Naive thymus-derived CD8-positive, alpha-beta T cell (primary cell): ENCODE measurements at regions not wholly inside any gene's neighbourhood (a gene's known extent, or its start where the extent isn't known, plus 50 kb on each side); places are given as distances from the start of the nearest gene placed in this dataset.
"Not testable (repeated sequence)": the region's sequence is repeated elsewhere in the genome, so short reads cannot be mapped to it uniquely, and the experiment has no call there.

ENCODE experiments used
- ATAC-seq, 2 donors: fragments of 150-1000 bp; cut with Tn5 transposase in 1 of 2; sonication (Bioruptor Pico), chemical (Tn5 transposase) in 1 of 2; 1 replicate in 1 of 2; 2 replicates in 1 of 2; pipeline ENCODE4 v1.10.0; 2021; ENCODE audit warnings: mild to moderate bottlenecking in 2 of 2, moderate library complexity in 2 of 2
- POLR2A ChIA-PET: fragments of 350-600 bp; sonication (Branson Sonifier 250); formaldehyde crosslinking; loops from one replicate; lab custom pipeline; 2021; ENCODE audit warnings: antibody characterized with exemption; lab: Charles Lee
- DNase-seq, 10 donors: peaks; one replicate each; pipeline versions ENCODE4 v3.0.0 to v3.0.0-alpha.2; 2020 to 2022
- H3K27ac Mint-ChIP-seq, 10 donors: one replicate each; pipeline ENCODE4 v1.8.0; 2020 to 2022; ENCODE audit warnings: mild to moderate bottlenecking in 10 of 10, mixed read lengths in 10 of 10, moderate library complexity in 4 of 10, inconsistent platforms in 1 of 10
- H3K27me3 Mint-ChIP-seq, 5 donors: one replicate each; pipeline ENCODE4 v1.8.0; 2021 to 2022; ENCODE audit warnings: mixed read lengths in 5 of 5
- H3K36me3 Mint-ChIP-seq, 3 donors: one replicate each; pipeline ENCODE4 v1.8.0; 2020 to 2022; ENCODE audit warnings: mixed read lengths in 3 of 3, mild to moderate bottlenecking in 2 of 3, inconsistent platforms in 1 of 3
- H3K4me1 Mint-ChIP-seq, 4 donors: one replicate each; pipeline ENCODE4 v1.8.0; 2021 to 2022; ENCODE audit warnings: mixed read lengths in 4 of 4
- H3K4me3 Mint-ChIP-seq, 10 donors: one replicate each; pipeline ENCODE4 v1.8.0; 2020 to 2022; ENCODE audit warnings: mild to moderate bottlenecking in 10 of 10, mixed read lengths in 10 of 10, moderate library complexity in 6 of 10, inconsistent platforms in 1 of 10
- H3K9me3 Mint-ChIP-seq, 9 donors: one replicate each; pipeline ENCODE4 v1.8.0; 2020 to 2022; ENCODE audit warnings: mixed read lengths in 9 of 9, mild to moderate bottlenecking in 3 of 9, inconsistent platforms in 1 of 9, moderate library complexity in 1 of 9

- H3K27ac Mint-ChIP-seq, result no peak overlapping the region
- ATAC-seq (no peak), DNase-seq (peak in 1 of 10 donors; percentile 7)
- peaks cover 0 to 9% (median 0%) of the 10 kb centered on the region in 9 donors for H3K9me3 Mint-ChIP-seq
- H3K4me1 Mint-ChIP-seq, result no peaks in the 10 kb centered on the region
- POLR2A ChIA-PET, result no interaction called here
- peaks cover 0 to 5% (median 0%) of the 10 kb centered on the region in 5 donors for H3K27me3 Mint-ChIP-seq
- no peak overlapping the region for H3K4me3 Mint-ChIP-seq
- H3K36me3 Mint-ChIP-seq, result no peaks in the 10 kb centered on the region
These were observed 110.8 kb downstream of the PDGFA start for GRCh38 chr7:408751-409311.

DNA sequence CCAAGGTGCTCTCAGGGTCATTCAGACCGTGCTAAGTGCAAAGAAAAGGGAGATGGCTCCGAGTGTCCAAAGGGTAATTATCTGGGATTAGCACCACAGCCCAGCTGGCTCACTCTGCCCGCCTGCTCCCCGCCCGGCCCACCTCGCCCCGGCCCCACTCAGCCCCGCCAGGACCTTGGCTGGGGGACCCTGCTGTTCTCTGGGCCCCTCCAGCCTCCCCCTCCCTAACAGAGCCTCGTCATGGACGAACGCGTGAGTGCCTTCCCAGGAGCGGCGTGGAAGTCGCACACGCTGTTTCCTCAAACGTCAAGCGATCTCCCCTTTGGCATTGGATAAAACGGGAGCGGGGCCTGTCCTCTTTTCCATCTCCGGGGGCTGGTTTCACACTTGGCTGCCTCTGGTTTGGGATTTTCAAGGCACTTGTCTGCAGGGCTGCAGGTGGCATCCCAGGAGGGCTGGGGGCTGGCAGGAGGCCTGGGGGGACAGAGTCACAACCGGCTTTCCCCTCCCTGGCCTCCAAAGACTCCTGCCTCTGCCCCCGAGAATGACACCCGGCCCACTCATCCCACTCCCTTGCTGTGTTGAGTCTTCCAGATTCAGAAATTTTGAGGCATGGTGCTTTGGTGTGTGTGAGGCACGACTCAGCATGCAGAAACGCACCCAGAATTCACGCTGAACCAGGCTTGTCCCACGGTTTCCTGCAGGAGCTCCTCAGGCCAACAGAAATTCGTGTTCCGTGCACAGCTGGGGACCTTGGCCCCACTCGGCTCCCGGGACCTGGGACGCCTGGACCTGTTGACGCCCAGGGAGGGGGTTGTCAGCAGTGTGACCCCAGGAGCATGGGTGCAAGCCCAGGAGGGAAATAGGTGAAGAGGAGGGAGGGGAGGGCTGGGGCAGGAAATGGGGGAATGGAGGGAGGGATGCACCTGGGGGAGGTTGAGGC is 110.0 kb downstream of the PDGFA start:
- H3K27me3 Mint-ChIP-seq, result peaks cover 0 to 5% (median 0%) of the 10 kb centered on the region in 5 donors
- DNase-seq, result peak in 1 of 10 donors; percentile 57
- no peak overlapping the region for H3K4me3 Mint-ChIP-seq
- no peak for ATAC-seq
- H3K36me3 Mint-ChIP-seq, result no peaks in the 10 kb centered on the region
- no peak overlapping the region for H3K27ac Mint-ChIP-seq
- peaks cover 0 to 9% (median 0%) of the 10 kb centered on the region in 9 donors for H3K9me3 Mint-ChIP-seq
- no peaks in the 10 kb centered on the region for H3K4me1 Mint-ChIP-seq
- POLR2A ChIA-PET, result no interaction called here

GRCh38 chr7:410395-410910 is 109.2 kb downstream of the PDGFA start:
- no peaks in the 10 kb centered on the region for H3K36me3 Mint-ChIP-seq
- peaks cover 0 to 5% (median 0%) of the 10 kb centered on the region in 5 donors for H3K27me3 Mint-ChIP-seq
- H3K4me1 Mint-ChIP-seq, result no peaks in the 10 kb centered on the region
- ATAC-seq (no peak), DNase-seq (peak in 1 of 10 donors; percentile 57)
- POLR2A ChIA-PET, result no interaction called here
- H3K27ac Mint-ChIP-seq, result no peak overlapping the region
- peaks cover 0 to 9% (median 0%) of the 10 kb centered on the region in 9 donors for H3K9me3 Mint-ChIP-seq
- no peak overlapping the region for H3K4me3 Mint-ChIP-seq

GRCh38 chr7:411116-411515 is 108.5 kb downstream of the PDGFA start:
- H3K27me3 Mint-ChIP-seq, H3K9me3 Mint-ChIP-seq, POLR2A ChIA-PET, ATAC-seq, H3K27ac Mint-ChIP-seq, H3K4me3 Mint-ChIP-seq, H3K4me1 Mint-ChIP-seq, H3K36me3 Mint-ChIP-seq: not testable (repeated sequence)
- peak in 1 of 10 donors; percentile 18 for DNase-seq

GRCh38 chr7:411677-412312 is 107.9 kb downstream of the PDGFA start:
- Mint-ChIP-seq H3K27ac (no peak overlapping the region), H3K36me3 (no peaks in the 10 kb centered on the region), H3K27me3 (peaks cover 0 to under 1% (median 0%) of the 10 kb centered on the region in 5 donors), H3K4me3 (no peak overlapping the region), H3K9me3 (peaks cover 0 to 9% (median 0%) of the 10 kb centered on the region in 9 donors), H3K4me1 (no peaks in the 10 kb centered on the region)
- POLR2A ChIA-PET, result no interaction called here
- ATAC-seq (no peak), DNase-seq (peak in 1 of 10 donors; percentile 56)

- DNase-seq, result no peak
- Mint-ChIP-seq H3K4me1 (no peaks in the 10 kb centered on the region), H3K9me3 (peaks cover 0 to 9% (median 0%) of the 10 kb centered on the region in 9 donors), H3K27ac (no peak overlapping the region), H3K36me3 (no peaks in the 10 kb centered on the region), H3K4me3 (no peak overlapping the region), H3K27me3 (no peaks in the 10 kb centered on the region)
- ATAC-seq, result no peak
- POLR2A ChIA-PET, result no interaction called here
These were observed 107.3 kb downstream of the PDGFA start for GRCh38 chr7:412313-412710.

- peaks cover 0 to 6% (median 5%) of the 10 kb centered on the region in 3 donors for H3K36me3 Mint-ChIP-seq
- no peaks in the 10 kb centered on the region for H3K27me3 Mint-ChIP-seq
- no peaks in the 10 kb centered on the region for H3K4me1 Mint-ChIP-seq
- no peak overlapping the region for H3K4me3 Mint-ChIP-seq
- peak in 1 of 10 donors; percentile 57 for DNase-seq
- no peak overlapping the region for H3K27ac Mint-ChIP-seq
- ATAC-seq, result no peak
- POLR2A ChIA-PET, result interaction anchor here (0.8 kb wide), 1 partner anchor 9 kb away, joined by 3 read pairs; no protein-coding TSS in a partner anchor
- H3K9me3 Mint-ChIP-seq, result peaks cover 0 to 8% (median 6%) of the 10 kb centered on the region in 9 donors
These were observed 104.7 kb downstream of the PDGFA start for GRCh38 chr7:414681-415560.

DNA sequence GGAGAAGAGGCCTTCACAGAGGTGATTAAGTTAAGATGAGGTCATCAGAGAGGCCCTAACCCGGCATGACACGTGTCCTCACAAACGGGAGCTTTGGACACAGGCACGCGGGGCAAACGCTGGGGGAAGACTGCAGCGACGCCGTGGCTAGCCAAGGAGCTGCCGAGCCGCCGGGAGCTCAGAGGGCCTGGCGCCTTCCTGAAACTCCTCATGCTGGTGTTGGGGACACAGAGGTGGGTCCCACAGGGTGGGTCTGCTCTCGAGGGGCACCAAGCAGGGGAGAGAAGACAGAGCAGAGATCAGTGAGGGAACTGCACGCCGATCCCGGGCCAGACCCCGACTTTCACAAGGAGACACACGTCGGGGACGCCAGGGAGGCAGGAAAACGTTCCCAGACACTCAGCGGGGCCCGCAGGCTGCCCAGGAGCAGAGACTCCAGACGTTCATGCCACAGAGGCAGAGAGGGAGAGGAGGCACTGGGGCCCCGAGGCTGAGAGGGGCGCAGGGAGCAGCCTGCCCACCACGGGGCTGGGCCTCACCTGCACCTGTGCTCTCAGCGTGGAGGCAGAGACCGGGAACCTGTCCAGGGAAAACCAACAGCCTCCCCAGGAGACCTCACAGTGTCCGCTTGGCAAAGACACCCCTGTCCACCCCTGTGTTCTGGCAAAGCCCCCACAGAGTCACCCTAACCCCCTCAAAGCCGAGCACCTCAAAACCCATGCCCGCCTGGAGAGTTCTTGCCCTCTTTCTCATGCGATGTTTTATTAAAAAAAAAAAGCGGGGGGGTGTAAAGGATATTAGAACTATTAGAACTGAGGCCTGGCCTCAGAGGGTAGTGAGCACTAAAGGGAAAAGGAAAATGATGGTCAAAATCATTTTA is 103.8 kb downstream of the PDGFA start:
- DNase-seq (peak in 1 of 10 donors; percentile 19), ATAC-seq (no peak)
- Mint-ChIP-seq H3K4me3 (no peak overlapping the region), H3K4me1 (no peaks in the 10 kb centered on the region), H3K27ac (no peak overlapping the region), H3K27me3 (no peaks in the 10 kb centered on the region), H3K36me3 (peaks cover 0 to 6% (median 5%) of the 10 kb centered on the region in 3 donors), H3K9me3 (peaks cover 0 to 8% (median 6%) of the 10 kb centered on the region in 9 donors)
- POLR2A ChIA-PET, result no interaction called here

GRCh38 chr7:416761-417624 is 102.7 kb downstream of the PDGFA start:
- H3K27ac Mint-ChIP-seq, result no peak overlapping the region
- DNase-seq (peak in 1 of 10 donors; percentile 53), ATAC-seq (no peak)
- POLR2A ChIA-PET, result no interaction called here
- H3K4me1 Mint-ChIP-seq, result no peaks in the 10 kb centered on the region
- peaks cover 0 to 8% (median 7%) of the 10 kb centered on the region in 9 donors for H3K9me3 Mint-ChIP-seq
- peaks cover 0 to 6% (median 5%) of the 10 kb centered on the region in 3 donors for H3K36me3 Mint-ChIP-seq
- H3K4me3 Mint-ChIP-seq, result no peak overlapping the region
- H3K27me3 Mint-ChIP-seq, result no peaks in the 10 kb centered on the region

GRCh38 chr7:417625-417889 is 102.1 kb downstream of the PDGFA start:
- Mint-ChIP-seq H3K27ac (peak overlapping the region in 1 of 10 donors; percentile 18), H3K36me3 (peaks cover 0 to 6% (median 5%) of the 10 kb centered on the region in 3 donors), H3K9me3 (peaks cover 0 to 8% (median 7%) of the 10 kb centered on the region in 9 donors), H3K4me3 (no peak overlapping the region), H3K27me3 (no peaks in the 10 kb centered on the region), H3K4me1 (no peaks in the 10 kb centered on the region)
- DNase-seq (no peak), ATAC-seq (no peak)
- POLR2A ChIA-PET, result no interaction called here
